OCI-LY1 (cell line): ENCODE measurements at regions not wholly inside any gene's neighbourhood (a gene's known extent, or its start where the extent isn't known, plus 50 kb on each side); places are given as distances from the start of the nearest gene placed in this dataset.

Experiments used
- H2AFZ ChIP-seq: fragments of 200-600 bp; sonication (generic), shearing (Covaris generic); 2 replicates; pipeline ENCODE4 v1.6.0; 2014; ENCODE audit warnings: antibody characterized with exemption, mild to moderate bottlenecking, low read length
- H3F3A ChIP-seq: fragments of 200-600 bp; sonication (generic), shearing (Covaris generic); 2 replicates; pipeline ENCODE4 v1.6.0; 2014; ENCODE audit warnings: mild to moderate bottlenecking, antibody characterized with exemption, low read length, moderate library complexity; ENCODE audit not compliant: insufficient read depth
- H3K27ac ChIP-seq: fragments of 200-600 bp; sonication (generic); 2 replicates; pipeline ENCODE4 v1.5.1; 2014; ENCODE audit warnings: low read length, mixed run types, mild to moderate bottlenecking, low read depth; ENCODE audit not compliant: poor library complexity, severe bottlenecking
- H3K27me3 ChIP-seq: fragments of 200-600 bp; sonication (generic); 2 replicates; pipeline ENCODE4 v1.6.0; 2014; ENCODE audit warnings: antibody characterized with exemption, mild to moderate bottlenecking, low read length, moderate library complexity; ENCODE audit not compliant: insufficient read depth
- H3K36me3 ChIP-seq: fragments of 200-600 bp; sonication (generic); 2 replicates; pipeline ENCODE4 v1.6.1; 2014; ENCODE audit warnings: mild to moderate bottlenecking, antibody characterized with exemption, low read length, moderate library complexity, mixed read lengths; ENCODE audit not compliant: insufficient read depth
- H3K4me1 ChIP-seq: fragments of 200-600 bp; sonication (generic); 2 replicates; pipeline ENCODE4 v1.5.1; 2014; ENCODE audit warnings: mild to moderate bottlenecking, low read length, moderate library complexity; ENCODE audit not compliant: insufficient read depth, severe bottlenecking
- H3K4me2 ChIP-seq: fragments of 200-600 bp; sonication (generic), shearing (Covaris generic); 2 replicates; pipeline ENCODE4 v1.6.1; 2014; ENCODE audit warnings: low read length
- H3K4me3 ChIP-seq: fragments of 200-600 bp; sonication (generic); 2 replicates; pipeline ENCODE4 v1.5.1; 2014; ENCODE audit warnings: low read length, low read depth, mild to moderate bottlenecking, mixed read lengths; ENCODE audit not compliant: poor library complexity, severe bottlenecking
- H3K79me2 ChIP-seq: fragments of 200-600 bp; shearing (Covaris generic); 2 replicates; pipeline ENCODE4 v1.6.1; 2016; ENCODE audit warnings: mixed run types, low read length, mixed read lengths; ENCODE audit not compliant: insufficient read depth
- H3K9ac ChIP-seq: fragments of 200-600 bp; sonication (generic), shearing (Covaris generic); 2 replicates; pipeline ENCODE4 v1.6.1; 2014; ENCODE audit warnings: mild to moderate bottlenecking, low read length, mixed read lengths
- H3K9me2 ChIP-seq: fragments of 200-600 bp; sonication (generic), shearing (Covaris generic); 2 replicates; pipeline ENCODE4 v1.6.1; 2014; ENCODE audit warnings: low read depth, mild to moderate bottlenecking, low read length, mixed read lengths
- H3K9me3 ChIP-seq: fragments of 200-600 bp; shearing (Covaris generic); 2 replicates; pipeline ENCODE4 v1.6.1; 2014; ENCODE audit warnings: low read length, mixed read lengths
- H4K20me1 ChIP-seq: fragments of 200-600 bp; sonication (generic), shearing (Covaris generic); 2 replicates; pipeline ENCODE4 v1.6.0; 2016; ENCODE audit warnings: mild to moderate bottlenecking, low read length; ENCODE audit not compliant: insufficient read depth
- EZH2 ChIP-seq: fragments of 200-600 bp; sonication (generic), shearing (Covaris generic); IDR thresholded peaks from 2 replicates; pipeline ENCODE4 v1.8.0; 2017; ENCODE audit warnings: borderline replicate concordance, mixed run types, mild to moderate bottlenecking, antibody characterized with exemption, low read length, moderate library complexity, mixed read lengths
- TF ChIP-seq, protein P1 (sequence below): fragments of 200-600 bp; sonication (generic), shearing (Covaris generic); IDR thresholded peaks from 2 replicates; pipeline ENCODE4 v1.5.1; 2017; ENCODE audit warnings: mild to moderate bottlenecking, antibody characterized with exemption, low read length, moderate library complexity, mixed read lengths

GRCh38 chr15:101544613-101544945 is 55.1 kb upstream of the PCSK6 start:
- no peak overlapping the region for H3K4me2 ChIP-seq
- TF ChIP-seq, protein P1, sequence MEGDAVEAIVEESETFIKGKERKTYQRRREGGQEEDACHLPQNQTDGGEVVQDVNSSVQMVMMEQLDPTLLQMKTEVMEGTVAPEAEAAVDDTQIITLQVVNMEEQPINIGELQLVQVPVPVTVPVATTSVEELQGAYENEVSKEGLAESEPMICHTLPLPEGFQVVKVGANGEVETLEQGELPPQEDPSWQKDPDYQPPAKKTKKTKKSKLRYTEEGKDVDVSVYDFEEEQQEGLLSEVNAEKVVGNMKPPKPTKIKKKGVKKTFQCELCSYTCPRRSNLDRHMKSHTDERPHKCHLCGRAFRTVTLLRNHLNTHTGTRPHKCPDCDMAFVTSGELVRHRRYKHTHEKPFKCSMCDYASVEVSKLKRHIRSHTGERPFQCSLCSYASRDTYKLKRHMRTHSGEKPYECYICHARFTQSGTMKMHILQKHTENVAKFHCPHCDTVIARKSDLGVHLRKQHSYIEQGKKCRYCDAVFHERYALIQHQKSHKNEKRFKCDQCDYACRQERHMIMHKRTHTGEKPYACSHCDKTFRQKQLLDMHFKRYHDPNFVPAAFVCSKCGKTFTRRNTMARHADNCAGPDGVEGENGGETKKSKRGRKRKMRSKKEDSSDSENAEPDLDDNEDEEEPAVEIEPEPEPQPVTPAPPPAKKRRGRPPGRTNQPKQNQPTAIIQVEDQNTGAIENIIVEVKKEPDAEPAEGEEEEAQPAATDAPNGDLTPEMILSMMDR: no peak
- TF ChIP-seq EZH2: no peak
- H3K36me3 ChIP-seq: no peaks in the 10 kb centered on the region
- H4K20me1 ChIP-seq: no peaks in the 10 kb centered on the region
- no peaks in the 10 kb centered on the region for H3K27me3 ChIP-seq
- no peak overlapping the region for H3K4me3 ChIP-seq
- no peak overlapping the region for H3K9ac ChIP-seq
- H3K4me1 ChIP-seq: no peaks in the 10 kb centered on the region
- no peak overlapping the region for H3K27ac ChIP-seq
- H3K79me2 ChIP-seq: no peaks in the 10 kb centered on the region
- H3K9me2 ChIP-seq: no peaks in the 10 kb centered on the region
- H3F3A ChIP-seq: no peaks in the 10 kb centered on the region
- H3K9me3 ChIP-seq: no peaks in the 10 kb centered on the region
- H2AFZ ChIP-seq: no peak overlapping the region

DNA sequence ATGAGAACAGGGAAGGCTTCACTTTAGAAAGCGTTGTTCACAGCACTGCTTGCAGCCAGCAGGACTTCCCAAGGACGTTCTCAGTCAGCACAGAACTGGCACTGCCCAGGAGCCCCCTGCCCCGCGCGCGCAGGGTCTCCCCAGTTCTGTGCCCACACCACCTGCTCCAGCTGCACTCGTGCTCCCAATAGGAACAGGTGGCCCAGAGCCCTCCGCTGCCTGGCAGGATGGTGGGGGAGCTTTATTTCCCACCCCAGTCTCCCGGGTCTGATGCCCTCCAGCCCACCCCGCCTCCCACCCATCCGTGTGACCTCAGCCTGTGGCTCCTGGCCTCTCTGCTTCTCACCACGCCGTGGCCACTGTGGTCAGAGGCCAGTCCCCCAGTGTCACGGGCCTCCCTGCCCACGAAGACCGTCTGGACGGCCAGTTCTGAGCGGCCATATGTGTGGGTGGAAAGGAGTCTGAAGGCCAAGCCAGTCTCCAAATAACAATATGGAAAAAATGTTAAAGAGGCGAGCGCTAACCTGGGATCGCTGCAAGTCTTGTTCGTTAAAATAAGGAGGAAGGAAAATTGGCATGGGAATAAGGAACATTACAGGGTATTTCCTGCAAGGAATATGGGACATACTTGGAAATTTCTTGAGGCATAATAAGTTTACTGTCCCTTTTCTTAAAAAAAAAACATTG is 54.6 kb upstream of the PCSK6 start:
- H4K20me1 ChIP-seq: no peaks in the 10 kb centered on the region
- no peaks in the 10 kb centered on the region for H3K36me3 ChIP-seq
- no peak overlapping the region for H3K4me2 ChIP-seq
- no peak overlapping the region for H3K27ac ChIP-seq
- no peak overlapping the region for H3K4me3 ChIP-seq
- H3K79me2 ChIP-seq: no peaks in the 10 kb centered on the region
- no peaks in the 10 kb centered on the region for H3K27me3 ChIP-seq
- H3K9me2 ChIP-seq: no peaks in the 10 kb centered on the region
- no peaks in the 10 kb centered on the region for H3K9me3 ChIP-seq
- no peaks in the 10 kb centered on the region for H3F3A ChIP-seq
- TF ChIP-seq EZH2: no peak
- TF ChIP-seq, protein P1: no peak
- no peaks in the 10 kb centered on the region for H3K4me1 ChIP-seq
- no peak overlapping the region for H3K9ac ChIP-seq
- no peak overlapping the region for H2AFZ ChIP-seq

DNA sequence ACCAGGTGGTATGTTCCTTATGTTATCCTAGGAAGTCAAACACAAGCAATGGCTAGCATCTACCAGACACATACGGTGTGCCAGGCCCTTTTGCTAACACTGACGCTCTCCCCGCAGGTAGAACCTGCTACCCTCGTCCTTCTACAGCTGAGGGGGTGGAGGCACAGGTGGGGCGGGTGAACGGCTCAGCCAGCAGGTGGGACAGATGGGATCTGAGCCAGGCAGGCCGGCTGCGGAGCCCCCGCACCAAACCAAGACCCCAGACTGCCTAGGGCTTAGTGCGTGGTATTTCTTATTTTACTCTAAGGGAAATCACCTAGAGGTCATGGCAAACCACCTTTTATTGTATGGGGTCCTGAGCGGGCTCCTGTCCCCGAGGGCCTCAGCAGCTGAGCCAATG is 53.9 kb upstream of the PCSK6 start:
- no peak overlapping the region for H3K4me2 ChIP-seq
- H3K9me3 ChIP-seq: no peaks in the 10 kb centered on the region
- H3K9ac ChIP-seq: no peak overlapping the region
- no peaks in the 10 kb centered on the region for H3F3A ChIP-seq
- no peaks in the 10 kb centered on the region for H4K20me1 ChIP-seq
- no peaks in the 10 kb centered on the region for H3K4me1 ChIP-seq
- H3K27me3 ChIP-seq: peaks cover 4% of the 10 kb centered on the region; the same call in 1 of the 2 replicates
- no peak for TF ChIP-seq EZH2
- TF ChIP-seq, protein P1: no peak
- no peaks in the 10 kb centered on the region for H3K36me3 ChIP-seq
- H3K4me3 ChIP-seq: no peak overlapping the region
- H3K79me2 ChIP-seq: no peaks in the 10 kb centered on the region
- H3K27ac ChIP-seq: no peak overlapping the region
- H3K9me2 ChIP-seq: no peaks in the 10 kb centered on the region
- no peak overlapping the region for H2AFZ ChIP-seq
